ENCODE measurements at regions not wholly inside any gene's neighbourhood (a gene's known extent, or its start where the extent isn't known, plus 50 kb on each side); places are given as distances from the start of the nearest gene placed in this dataset.

GRCh38 chr12:98345308-98345876, 170.0 kb upstream of the TMPO start:
- Histone ChIP-seq H3K27ac (replicated peaks) (no peak overlapping the region), H3K27me3 (ENCODE audit: insufficient read depth, poor library complexity, severe bottlenecking) (no peaks in the 10 kb centered on the region), H3K4me3 (replicated peaks; ENCODE audit: insufficient read depth, low read length) (no peak overlapping the region)
- DNase-seq (ENCODE audit: low read depth in 1 of 2, low spot score in 1 of 2) = no peak
- TF ChIP-seq CTCF (IDR thresholded peaks at IDR 0.05; ENCODE audit: insufficient read depth, low read length) (no peak), REST (IDR thresholded peaks at IDR 0.05; ENCODE audit: insufficient replicate concordance, low read depth) (no peak), GABPA (IDR thresholded peaks at IDR 0.05; ENCODE audit: low read depth) (no peak), POLR2AphosphoS5 (IDR thresholded peaks at IDR 0.05; ENCODE audit: low read depth) (no peak)

GRCh38 chr12:98351089-98351488, 164.3 kb upstream of the TMPO start:
- TF ChIP-seq GABPA (IDR thresholded peaks at IDR 0.05; ENCODE audit: low read depth) (no peak), REST (IDR thresholded peaks at IDR 0.05; ENCODE audit: insufficient replicate concordance, low read depth) (no peak), SPI1 (IDR thresholded peaks at IDR 0.05; ENCODE audit: borderline replicate concordance, low read depth) (no peak), POLR2AphosphoS5 (IDR thresholded peaks at IDR 0.05; ENCODE audit: low read depth) (no peak), CTCF (IDR thresholded peaks at IDR 0.05; ENCODE audit: insufficient read depth, low read length) (no peak)
- no peak overlapping the region for H3K27ac ChIP-seq (replicated peaks)
- no peak for DNase-seq (ENCODE audit: low read depth in 1 of 2, low spot score in 1 of 2)
- no peak overlapping the region for H3K4me3 ChIP-seq (replicated peaks; ENCODE audit: insufficient read depth, low read length)
- peaks cover 3% of the 10 kb centered on the region for H3K27me3 ChIP-seq (ENCODE audit: insufficient read depth, poor library complexity, severe bottlenecking)

- peaks cover 3% of the 10 kb centered on the region for H3K27me3 ChIP-seq (ENCODE audit: insufficient read depth, poor library complexity, severe bottlenecking)
- no peak overlapping the region for H3K27ac ChIP-seq (replicated peaks)
- DNase-seq (ENCODE audit: low read depth in 1 of 2, low spot score in 1 of 2) = no peak
- TF ChIP-seq CTCF (IDR thresholded peaks at IDR 0.05; ENCODE audit: insufficient read depth, low read length) (no peak), REST (IDR thresholded peaks at IDR 0.05; ENCODE audit: insufficient replicate concordance, low read depth) (no peak), GABPA (IDR thresholded peaks at IDR 0.05; ENCODE audit: low read depth) (no peak), POLR2AphosphoS5 (IDR thresholded peaks at IDR 0.05; ENCODE audit: low read depth) (no peak), SPI1 (IDR thresholded peaks at IDR 0.05; ENCODE audit: borderline replicate concordance, low read depth) (no peak)
- H3K4me3 ChIP-seq (replicated peaks; ENCODE audit: insufficient read depth, low read length) = no peak overlapping the region
These were observed 163.6 kb upstream of the TMPO start for GRCh38 chr12:98351784-98352183.

All from HL-60 (cell line).